ENCODE measurements at regions not wholly inside any gene's neighbourhood (a gene's known extent, or its start where the extent isn't known, plus 50 kb on each side); places are given as distances from the start of the nearest gene placed in this dataset.

DNA sequence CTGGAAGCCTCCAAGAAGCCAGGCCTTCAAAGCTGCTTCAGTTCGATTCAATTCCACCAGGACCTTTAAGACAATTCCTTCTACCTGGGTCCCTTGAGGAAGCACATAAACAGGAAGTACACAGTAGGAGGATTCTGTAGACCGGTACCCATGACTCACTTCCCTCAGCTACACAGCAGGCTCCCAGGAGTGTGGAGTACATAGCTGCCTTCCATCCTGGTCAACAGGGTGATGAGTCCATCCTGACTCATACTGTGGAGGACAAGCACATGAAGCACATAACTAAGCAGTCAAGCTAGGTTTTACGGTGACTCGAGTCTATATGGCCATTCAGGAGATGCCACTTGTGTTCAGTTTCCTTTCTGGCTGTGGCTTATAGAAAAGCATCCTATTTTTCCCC, 197.6 kb upstream of the RBM19 start:
- FAIRE-seq: no peak
- H3K4me2 ChIP-seq (ENCODE audit: insufficient read depth, low read length): no peak overlapping the region
- intact Hi-C loops (cut with micrococcal nuclease) (loop anchor here (10.0 kb wide), 1 partner anchor 311 kb away; no protein-coding TSS in a partner anchor), in situ Hi-C loops (cut with MboI) (no loop called here)
- BruUV-seq (replicated peaks): no TSS peak
- H3K4me3 ChIP-seq: no peak overlapping the region
- no peaks in the 10 kb centered on the region for H3K9me1 ChIP-seq (ENCODE audit: control insufficient read depth, insufficient read depth, low read length)
- H3K27me3 ChIP-seq (ENCODE audit: control insufficient read depth in 2 of 2, insufficient read depth in 2 of 2, low read length in 2 of 2): no peaks in the 10 kb centered on the region; a peak in 1 of 5 replicates
- H3K27ac ChIP-seq (ENCODE audit: extremely low read depth, low read depth, low read length): no peak overlapping the region
- POLR2A ChIA-PET: interaction anchor here (0.7 kb wide), 1 partner anchor 195 kb away, joined by 3 read pairs; no protein-coding TSS in a partner anchor
- TF ChIP-seq, protein P1, sequence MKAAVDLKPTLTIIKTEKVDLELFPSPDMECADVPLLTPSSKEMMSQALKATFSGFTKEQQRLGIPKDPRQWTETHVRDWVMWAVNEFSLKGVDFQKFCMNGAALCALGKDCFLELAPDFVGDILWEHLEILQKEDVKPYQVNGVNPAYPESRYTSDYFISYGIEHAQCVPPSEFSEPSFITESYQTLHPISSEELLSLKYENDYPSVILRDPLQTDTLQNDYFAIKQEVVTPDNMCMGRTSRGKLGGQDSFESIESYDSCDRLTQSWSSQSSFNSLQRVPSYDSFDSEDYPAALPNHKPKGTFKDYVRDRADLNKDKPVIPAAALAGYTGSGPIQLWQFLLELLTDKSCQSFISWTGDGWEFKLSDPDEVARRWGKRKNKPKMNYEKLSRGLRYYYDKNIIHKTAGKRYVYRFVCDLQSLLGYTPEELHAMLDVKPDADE (conservative IDR thresholded peaks at IDR 0.05; ENCODE audit: control insufficient read depth, low read depth, low read length): no peak
- no peak for TF ChIP-seq ZNF583 (CRISPR knock-in tag; IDR thresholded peaks at IDR 0.05)
- TF ChIP-seq SMARCA4 (IDR thresholded peaks at IDR 0.05): no peak
- TF ChIP-seq ZNF431 (CRISPR knock-in tag; IDR thresholded peaks at IDR 0.05): no peak
- TF ChIP-seq DLX4 (CRISPR knock-in tag; IDR thresholded peaks at IDR 0.05): no peak
- TF ChIP-seq DDX20 (tag; IDR thresholded peaks at IDR 0.05; ENCODE audit: low read depth): no peak
- no peak for TF ChIP-seq SMARCE1 (IDR thresholded peaks at IDR 0.05)
- TF ChIP-seq, protein P2, sequence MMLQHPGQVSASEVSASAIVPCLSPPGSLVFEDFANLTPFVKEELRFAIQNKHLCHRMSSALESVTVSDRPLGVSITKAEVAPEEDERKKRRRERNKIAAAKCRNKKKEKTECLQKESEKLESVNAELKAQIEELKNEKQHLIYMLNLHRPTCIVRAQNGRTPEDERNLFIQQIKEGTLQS (IDR thresholded peaks at IDR 0.05): peak; percentile 15; the same call in 1 of the 2 replicates
- TF ChIP-seq, protein P2 (CRISPR knock-in tag; conservative IDR thresholded peaks at IDR 0.05): no peak
- TF ChIP-seq PHF8 (IDR thresholded peaks at IDR 0.05; ENCODE audit: borderline replicate concordance, low read length): no peak
- peak; percentile 73 for TF ChIP-seq FOSL1 (tag; conservative IDR thresholded peaks at IDR 0.05)
- peak in 1 of 4 experiments; percentile 3 for DNase-seq (ENCODE audit: extremely low read depth in 1 of 4, low spot score in 3 of 4)
- WGBS (ENCODE audit: insufficient coverage, low coverage, missing lambda C conversion rate): 0% methylated on average over 4 of the region's 4 CpGs
- H2AFZ ChIP-seq (ENCODE audit: low read depth, low read length): no peak overlapping the region
- no peaks in the 10 kb centered on the region for H3K9me3 ChIP-seq (replicated peaks; ENCODE audit: control insufficient read depth, insufficient read depth, low read depth, low read length)
- ATAC-seq: no peak
- no peaks in the 10 kb centered on the region for H3K79me2 ChIP-seq (ENCODE audit: control insufficient read depth, insufficient read depth, low read length)
- no peak overlapping the region for H3K9ac ChIP-seq (ENCODE audit: insufficient read depth in 1 of 2, low read depth in 2 of 2, low read length in 2 of 2)
- no peaks in the 10 kb centered on the region for H4K20me1 ChIP-seq (replicated peaks; ENCODE audit: control insufficient read depth, insufficient read depth, low read length)
- H3K4me1 ChIP-seq (replicated peaks in 1 of 2; ENCODE audit: control insufficient read depth in 2 of 2, insufficient read depth in 2 of 2, low read length in 2 of 2): no peaks in the 10 kb centered on the region
- no peaks in the 10 kb centered on the region for H3K36me3 ChIP-seq (ENCODE audit: control insufficient read depth, insufficient read depth, low read length)
- CTCF ChIA-PET (ENCODE audit: low intra/inter-chr PET ratio): no interaction called here
